ENCODE measurements at regions not wholly inside any gene's neighbourhood (a gene's known extent, or its start where the extent isn't known, plus 50 kb on each side); places are given as distances from the start of the nearest gene placed in this dataset.

DNA sequence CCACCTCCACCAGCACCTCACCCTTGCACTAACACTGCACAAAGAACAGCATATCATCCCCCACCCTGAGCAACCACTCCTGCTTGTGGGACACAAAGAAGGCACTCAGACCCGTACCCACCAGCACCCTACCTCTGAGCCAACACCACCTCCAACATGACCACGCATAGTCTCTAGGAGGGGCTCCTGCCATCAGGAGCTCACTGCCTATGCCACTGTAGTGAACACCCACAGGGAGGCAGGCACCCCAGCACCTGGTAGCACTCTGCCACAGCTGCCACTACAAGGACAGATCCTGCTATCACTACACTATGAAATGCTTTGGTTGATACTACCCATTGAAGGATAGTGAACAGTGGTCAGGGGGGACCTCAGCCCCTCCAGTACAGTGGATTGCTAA is 395.6 kb upstream of the GRAMD2B start:
- TF ChIP-seq GATA2 (IDR thresholded peaks at IDR 0.05; ENCODE audit: low read depth, low read length) (no peak), GATA3 (IDR thresholded peaks at IDR 0.05; ENCODE audit: low read depth, low read length) (no peak)

All from SH-SY5Y (cell line).